Progenitor cell of endocrine pancreas (in vitro differentiated cells): ENCODE measurements at regions not wholly inside any gene's neighbourhood (a gene's known extent, or its start where the extent isn't known, plus 50 kb on each side); places are given as distances from the start of the nearest gene placed in this dataset.

Experiments used
- DNase-seq: peaks from one replicate; pipeline ENCODE4 v3.0.0; 2021; ENCODE audit warnings: low spot score; ENCODE audit not compliant: unreplicated experiment
- H3K27ac Mint-ChIP-seq: 2 replicates; pipeline ENCODE4 v1.8.0; 2021; ENCODE audit warnings: mild to moderate bottlenecking, moderate library complexity, mixed read lengths
- H3K27me3 Mint-ChIP-seq: 2 replicates; pipeline ENCODE4 v1.8.0; 2021; ENCODE audit warnings: mixed read lengths
- H3K36me3 Mint-ChIP-seq: 2 replicates; pipeline ENCODE4 v1.8.0; 2022; ENCODE audit warnings: mixed read lengths; ENCODE audit not compliant: insufficient read depth
- H3K4me1 Mint-ChIP-seq: 2 replicates; pipeline ENCODE4 v1.8.0; 2021; ENCODE audit warnings: low read depth, mixed read lengths
- H3K4me3 Mint-ChIP-seq: 2 replicates; pipeline ENCODE4 v1.8.0; 2021; ENCODE audit warnings: low read depth, mild to moderate bottlenecking, moderate library complexity, mixed read lengths
- H3K9me3 Mint-ChIP-seq: 2 replicates; pipeline ENCODE4 v1.8.0; 2021; ENCODE audit warnings: low read depth, mixed read lengths
- CTCF ChIP-seq: fragments of 200-600 bp; sonication (generic); IDR thresholded peaks from one replicate; pipeline ENCODE4 v1.5.0; 2021; ENCODE audit warnings: antibody characterized with exemption, mild to moderate bottlenecking; ENCODE audit not compliant: unreplicated experiment

- DNase-seq, result no peak
- no peak overlapping the region for H3K4me3 Mint-ChIP-seq
- TF ChIP-seq CTCF, result no peak
- H3K27me3 Mint-ChIP-seq, result no peaks in the 10 kb centered on the region
- H3K4me1 Mint-ChIP-seq, result no peaks in the 10 kb centered on the region
- H3K9me3 Mint-ChIP-seq, result peaks cover 5% of the 10 kb centered on the region
- H3K27ac Mint-ChIP-seq, result no peak overlapping the region
- H3K36me3 Mint-ChIP-seq, result no peaks in the 10 kb centered on the region
These were observed 922.8 kb upstream of the MAP3K7 start for GRCh38 chr6:91509711-91510110.

GRCh38 chr6:91509039-91509438 is 922.2 kb upstream of the MAP3K7 start:
- no peaks in the 10 kb centered on the region for H3K36me3 Mint-ChIP-seq
- no peak for DNase-seq
- H3K27ac Mint-ChIP-seq, result no peak overlapping the region
- H3K9me3 Mint-ChIP-seq, result peaks cover 5% of the 10 kb centered on the region
- no peak overlapping the region for H3K4me3 Mint-ChIP-seq
- H3K4me1 Mint-ChIP-seq, result no peaks in the 10 kb centered on the region
- H3K27me3 Mint-ChIP-seq, result no peaks in the 10 kb centered on the region
- no peak for TF ChIP-seq CTCF

- DNase-seq, result no peak
- TF ChIP-seq CTCF, result no peak
- H3K4me3 Mint-ChIP-seq, result no peak overlapping the region
- H3K4me1 Mint-ChIP-seq, result no peaks in the 10 kb centered on the region
- H3K27ac Mint-ChIP-seq, result no peak overlapping the region
- peaks cover 5% of the 10 kb centered on the region for H3K9me3 Mint-ChIP-seq
- no peaks in the 10 kb centered on the region for H3K36me3 Mint-ChIP-seq
- no peaks in the 10 kb centered on the region for H3K27me3 Mint-ChIP-seq
These were observed 919.6 kb upstream of the MAP3K7 start for GRCh38 chr6:91506509-91506908.

- H3K36me3 Mint-ChIP-seq, result no peaks in the 10 kb centered on the region
- no peaks in the 10 kb centered on the region for H3K4me1 Mint-ChIP-seq
- TF ChIP-seq CTCF, result no peak
- peaks cover 5% of the 10 kb centered on the region for H3K9me3 Mint-ChIP-seq
- H3K4me3 Mint-ChIP-seq, result no peak overlapping the region
- no peak overlapping the region for H3K27ac Mint-ChIP-seq
- DNase-seq, result no peak
- no peaks in the 10 kb centered on the region for H3K27me3 Mint-ChIP-seq
These were observed 918.3 kb upstream of the MAP3K7 start for GRCh38 chr6:91505199-91505598.

- no peaks in the 10 kb centered on the region for H3K9me3 Mint-ChIP-seq
- H3K4me1 Mint-ChIP-seq, result no peaks in the 10 kb centered on the region
- no peaks in the 10 kb centered on the region for H3K27me3 Mint-ChIP-seq
- TF ChIP-seq CTCF, result no peak
- DNase-seq, result no peak
- no peak overlapping the region for H3K27ac Mint-ChIP-seq
- no peak overlapping the region for H3K4me3 Mint-ChIP-seq
- H3K36me3 Mint-ChIP-seq, result no peaks in the 10 kb centered on the region
These were observed 915.1 kb upstream of the MAP3K7 start for GRCh38 chr6:91501930-91502329.
